HT-29 (cell line): ENCODE measurements at regions not wholly inside any gene's neighbourhood (a gene's known extent, or its start where the extent isn't known, plus 50 kb on each side); places are given as distances from the start of the nearest gene placed in this dataset.

Experiments used
- DNase-seq: peaks from one replicate; pipeline ENCODE4 v3.0.0-alpha.2; 2015; ENCODE audit warnings: low spot score

DNA sequence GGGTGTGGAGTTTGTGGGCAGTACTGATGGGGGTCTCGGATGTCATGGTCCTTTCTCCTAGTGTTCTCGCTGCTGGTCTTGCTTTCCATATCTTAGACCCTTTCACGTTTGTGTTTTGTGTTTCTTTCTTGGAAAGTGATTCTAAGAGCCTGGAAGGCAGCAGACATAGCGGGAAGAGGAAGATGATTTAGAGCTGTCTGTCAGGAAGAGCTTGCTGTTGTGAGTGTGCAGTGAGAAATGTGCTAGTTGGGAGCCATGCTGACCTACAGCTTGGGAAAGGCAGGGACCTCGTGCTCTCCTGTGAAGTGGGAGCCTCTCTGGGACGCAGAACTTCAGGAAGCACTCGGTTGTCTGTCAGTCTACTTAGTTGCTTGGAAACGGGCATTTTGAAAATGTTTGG lies 122.2 kb downstream of the ZNF518B start:
- no peak for DNase-seq

- no peak for DNase-seq
These were observed 122.7 kb downstream of the ZNF518B start for GRCh38 chr4:10334506-10335028.

- no peak for DNase-seq
These were observed 123.3 kb downstream of the ZNF518B start for GRCh38 chr4:10333942-10334341.

DNA sequence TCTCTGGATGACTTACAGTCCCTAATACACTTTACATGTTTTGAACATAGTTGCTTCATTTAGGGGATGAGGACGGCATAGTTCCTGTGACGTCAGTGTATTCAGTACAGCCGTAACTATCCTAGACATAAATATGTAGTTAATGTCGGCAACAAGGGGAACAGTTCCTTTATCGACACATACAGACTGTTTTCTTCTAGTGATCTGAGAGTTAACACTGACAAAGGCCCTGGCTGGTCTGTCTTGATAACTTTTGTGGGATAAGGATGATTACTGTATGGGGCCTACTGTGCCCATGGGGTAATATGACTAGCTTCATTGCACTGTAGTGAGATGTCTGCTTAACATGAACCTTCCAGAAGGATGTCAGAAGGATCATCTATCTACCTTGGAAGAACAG lies 131.2 kb downstream of the ZNF518B start:
- DNase-seq = no peak

DNA sequence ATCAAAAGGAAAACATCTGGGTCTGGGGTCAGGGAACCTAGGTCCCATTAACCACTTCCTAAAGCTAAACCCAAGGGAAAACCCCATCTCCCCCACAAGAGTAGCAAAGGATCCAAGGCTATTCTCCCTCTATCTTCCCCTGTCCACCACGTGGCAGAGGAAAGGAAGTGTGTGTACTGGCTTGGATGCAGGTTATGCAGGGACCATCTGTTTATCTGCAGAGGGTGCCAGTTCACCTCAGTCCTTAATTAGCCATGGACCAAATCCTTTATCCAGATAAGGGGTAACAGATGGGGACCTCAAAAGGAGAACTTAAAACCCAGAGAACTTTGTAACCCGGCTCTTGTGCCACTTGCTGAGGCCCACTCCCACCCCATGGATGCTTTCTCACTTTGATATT lies 135.3 kb downstream of the ZNF518B start:
- DNase-seq = no peak

GRCh38 chr4:10320130-10320529 lies 137.1 kb downstream of the ZNF518B start:
- DNase-seq = no peak

DNA sequence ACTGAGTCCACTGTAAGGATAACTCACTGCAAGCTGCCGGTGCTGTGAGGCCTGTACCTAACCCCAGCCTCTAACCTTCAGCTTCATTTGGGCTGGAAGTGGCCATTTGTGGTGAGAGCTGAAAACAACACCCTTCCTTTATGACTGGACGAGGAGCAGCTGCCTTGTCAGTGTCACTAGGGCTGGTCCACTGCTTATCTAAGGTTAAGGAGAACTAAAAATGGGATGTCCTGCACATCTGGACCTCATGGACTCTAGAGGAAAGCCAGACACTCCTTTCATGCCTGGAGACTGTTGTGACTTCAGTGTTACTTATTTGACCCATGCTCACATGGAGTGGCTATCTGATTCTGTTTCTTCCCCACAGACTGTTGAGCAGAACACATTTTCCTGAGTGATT lies 139.9 kb downstream of the ZNF518B start:
- no peak for DNase-seq

- no peak for DNase-seq
These were observed 140.4 kb downstream of the ZNF518B start for GRCh38 chr4:10316851-10317250.

DNA sequence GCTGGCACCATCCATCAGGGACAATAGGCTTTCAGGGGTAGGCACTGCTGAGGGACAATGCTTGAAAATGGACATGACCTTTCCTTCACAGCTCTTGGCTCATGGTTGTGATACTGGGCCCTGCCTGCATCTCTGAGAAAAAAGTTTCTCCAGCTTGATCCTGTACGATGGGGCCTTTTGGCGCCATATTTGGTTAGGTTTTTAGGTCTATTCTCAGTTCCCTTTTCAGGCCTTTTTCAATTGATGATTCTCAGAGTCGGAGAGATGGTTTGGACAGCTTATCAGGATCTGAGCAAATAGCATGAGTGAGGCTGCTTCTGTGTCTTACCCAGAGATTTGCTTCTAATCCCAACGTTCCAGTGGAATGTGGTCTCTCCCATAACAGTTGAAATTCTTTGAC lies 141.6 kb downstream of the ZNF518B start:
- DNase-seq = no peak

DNA sequence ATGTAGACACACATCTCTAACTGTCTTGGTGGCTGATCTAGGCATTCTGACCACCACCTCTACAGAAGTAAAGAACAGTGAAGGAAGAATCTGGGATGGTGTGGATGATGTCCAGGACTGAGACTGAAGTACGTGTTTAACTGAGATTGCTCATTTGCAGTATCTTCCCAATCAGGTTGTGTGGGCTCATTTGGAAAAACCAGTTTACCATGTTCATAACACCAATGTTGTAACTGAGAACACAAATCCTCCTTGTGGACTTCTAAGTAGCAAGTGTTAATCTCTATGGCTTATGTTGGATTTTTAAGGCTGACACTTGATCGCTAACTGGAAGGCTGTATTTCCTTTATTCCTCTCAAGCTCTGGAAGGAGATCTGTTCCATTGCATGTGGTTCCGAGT lies 144.7 kb downstream of the ZNF518B start:
- no peak for DNase-seq

DNA sequence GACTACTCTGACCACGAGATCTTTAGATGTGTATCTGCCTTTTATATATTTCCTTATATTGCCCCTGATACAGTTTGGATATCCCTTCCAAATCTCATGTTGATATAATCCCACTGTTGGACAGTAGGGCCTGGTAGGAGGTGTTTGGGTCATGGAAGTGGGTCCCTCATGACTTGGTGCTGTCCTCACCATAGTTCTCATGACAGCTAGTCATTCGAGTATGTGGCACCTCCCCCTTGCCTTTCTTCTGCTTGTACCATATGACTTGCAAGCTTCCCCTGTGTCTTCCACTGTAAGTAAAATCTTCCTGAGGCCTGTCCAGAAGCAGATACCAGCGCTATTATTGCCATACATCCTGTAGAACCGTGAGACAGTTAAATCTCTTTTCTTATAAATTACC lies 145.3 kb downstream of the ZNF518B start:
- DNase-seq = no peak

GRCh38 chr4:10305816-10306215 lies 151.4 kb downstream of the ZNF518B start:
- no peak for DNase-seq

DNA sequence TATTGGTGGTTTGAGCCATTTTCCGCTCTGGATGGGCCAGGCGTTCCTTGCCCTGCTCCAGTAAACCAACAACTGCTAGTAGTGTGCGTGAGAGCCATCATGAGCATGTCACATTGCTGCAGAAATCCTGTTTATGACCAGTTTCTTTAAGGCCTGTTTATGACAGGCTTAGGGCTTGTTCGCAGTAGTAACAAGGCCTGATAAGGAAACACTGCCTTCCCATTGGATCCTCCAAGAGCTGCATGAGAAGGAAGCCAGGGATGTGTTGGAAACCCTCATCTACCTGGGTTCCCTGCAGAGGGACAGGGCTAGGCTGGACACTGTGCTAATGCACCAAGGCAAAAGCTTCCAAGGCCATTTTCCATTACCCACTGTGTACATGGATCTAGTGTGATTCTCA lies 153.9 kb downstream of the ZNF518B start:
- DNase-seq = no peak

- no peak for DNase-seq
These were observed 155.1 kb downstream of the ZNF518B start for GRCh38 chr4:10302096-10302495.

DNA sequence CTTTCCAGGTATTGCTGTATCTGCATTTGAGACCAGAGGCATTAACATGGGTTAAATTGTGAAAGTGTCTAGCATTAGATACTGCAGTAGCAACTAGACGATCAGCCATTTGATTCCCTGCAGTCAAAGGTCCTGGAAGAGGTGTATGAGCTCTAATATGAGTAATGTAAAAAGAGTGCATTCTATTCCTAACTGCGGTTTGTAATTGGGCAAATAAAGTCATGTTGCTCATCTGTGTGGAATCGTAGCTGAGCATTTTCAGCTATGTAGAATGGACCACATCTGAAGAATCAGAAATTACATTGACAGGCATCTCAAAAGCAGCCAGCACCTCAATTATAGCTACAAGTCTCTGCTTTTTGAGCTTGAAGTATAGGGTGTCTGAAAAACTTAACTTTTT lies 157.6 kb downstream of the ZNF518B start:
- DNase-seq = no peak

- DNase-seq = no peak
These were observed 158.5 kb downstream of the ZNF518B start for GRCh38 chr4:10298681-10299080.

- no peak for DNase-seq
These were observed 160.5 kb downstream of the ZNF518B start for GRCh38 chr4:10296730-10297129.

DNA sequence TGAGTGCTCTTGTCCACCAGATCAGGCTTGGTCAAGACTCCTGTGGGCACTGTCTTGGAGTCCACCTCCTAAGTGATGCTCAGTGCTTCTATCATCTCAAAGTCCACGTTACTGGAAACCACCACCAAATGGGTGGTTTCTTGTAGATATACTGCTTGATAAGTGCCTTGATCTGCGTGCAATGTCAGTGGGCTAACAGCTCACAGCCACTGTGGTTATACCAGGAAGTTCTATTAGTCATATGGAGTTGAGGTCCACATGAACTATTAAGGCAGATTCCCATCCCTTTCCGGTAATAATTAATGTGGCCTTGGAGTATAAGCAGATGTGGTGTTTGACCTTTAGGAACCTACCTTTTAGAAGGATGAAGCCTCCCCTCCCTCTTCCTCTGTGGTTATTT lies 161.9 kb downstream of the ZNF518B start:
- no peak for DNase-seq

GRCh38 chr4:10289538-10289906 lies 167.7 kb downstream of the ZNF518B start:
- DNase-seq = no peak

- no peak for DNase-seq
These were observed 168.2 kb downstream of the ZNF518B start for GRCh38 chr4:10288830-10289537.

DNA sequence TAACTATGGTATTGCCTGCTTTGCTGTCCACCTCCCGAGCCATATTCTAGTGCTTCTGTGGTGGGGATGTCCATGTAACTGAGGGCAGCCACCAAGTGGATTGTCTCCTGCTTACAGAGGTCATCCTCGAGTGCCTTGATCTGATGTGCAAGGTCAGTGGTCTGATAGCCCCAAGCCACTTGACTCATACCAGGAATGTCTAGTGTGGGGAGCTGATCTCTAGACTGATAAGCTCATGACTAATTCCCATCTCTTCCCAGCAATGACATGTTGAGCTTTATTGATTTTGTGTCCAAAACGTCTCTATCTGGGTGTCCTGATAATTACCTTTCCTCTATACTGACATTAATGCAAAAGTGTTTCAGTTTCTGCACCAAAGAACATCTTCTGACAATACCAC lies 168.4 kb upstream of the WDR1 start:
- DNase-seq = no peak

DNA sequence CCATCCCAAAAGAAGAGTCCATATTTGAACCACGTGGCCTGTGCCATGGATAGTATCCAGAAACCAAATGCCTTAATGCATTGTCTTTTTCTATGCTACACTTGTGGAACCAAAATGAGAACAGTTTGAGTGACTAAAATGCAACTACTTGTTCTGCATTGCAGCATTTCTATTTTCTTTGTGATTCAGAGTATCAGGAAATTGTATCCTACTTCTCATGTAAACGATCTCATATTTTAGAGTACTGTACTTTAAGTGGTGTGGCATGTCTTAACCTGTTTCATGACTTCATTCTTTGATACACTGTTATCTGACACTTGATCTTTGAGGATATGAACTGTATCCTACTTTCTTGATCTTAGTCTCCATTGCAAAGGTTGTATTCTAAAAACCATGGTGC lies 167.2 kb upstream of the WDR1 start:
- DNase-seq = no peak

DNA sequence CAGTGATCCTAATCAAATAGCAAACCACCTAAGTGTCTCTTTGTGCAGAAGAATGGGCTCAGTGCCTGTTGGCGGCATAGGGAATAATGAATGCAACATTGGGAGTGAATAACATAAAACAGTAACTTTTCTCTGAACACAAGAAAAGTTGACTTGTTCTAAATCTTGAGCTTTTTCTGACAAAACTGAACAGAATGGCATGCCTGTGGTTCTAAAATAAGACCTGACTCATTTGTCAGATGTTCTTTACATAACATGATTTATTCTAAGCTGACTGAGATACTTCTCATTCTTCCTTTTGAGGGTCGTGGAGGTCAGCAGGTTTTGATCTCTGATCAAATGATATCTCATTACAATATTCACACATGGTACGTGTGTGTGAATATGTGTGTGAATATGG lies 165.4 kb upstream of the WDR1 start:
- DNase-seq = no peak

DNA sequence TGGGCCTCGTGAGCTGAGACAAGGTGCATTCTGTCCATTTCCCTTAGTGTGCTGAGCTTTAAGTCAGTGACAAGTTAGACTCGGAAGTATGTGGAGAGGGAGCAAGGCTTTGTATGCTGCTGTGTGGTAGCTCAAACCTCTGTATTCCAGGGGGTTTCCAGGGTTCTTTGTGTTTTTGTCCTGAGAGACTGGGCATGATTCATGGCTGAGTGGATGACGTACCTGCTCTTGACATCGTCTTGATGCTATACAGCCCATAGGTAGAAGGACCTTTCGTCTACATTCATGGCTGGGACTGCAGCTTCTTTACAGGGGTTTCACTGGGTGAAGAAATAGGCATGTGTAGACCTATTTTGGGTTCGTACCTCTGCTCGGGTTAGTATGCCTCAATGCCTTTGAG lies 162.7 kb upstream of the WDR1 start:
- no peak for DNase-seq
